ENCODE measurements at regions not wholly inside any gene's neighbourhood (a gene's known extent, or its start where the extent isn't known, plus 50 kb on each side); places are given as distances from the start of the nearest gene placed in this dataset.

- peak overlapping the region; percentile 41 for H3K27ac ChIP-seq
- no peaks in the 10 kb centered on the region for H3K9me3 ChIP-seq
- H3K27me3 ChIP-seq: no peaks in the 10 kb centered on the region
- peaks cover 0 to 9% of the 10 kb centered on the region in 2 experiments for H3K4me1 ChIP-seq (ENCODE audit: control insufficient read depth in 1 of 2, insufficient read depth in 1 of 2, low read depth in 1 of 2, low read length in 1 of 2)
- no peak for TF ChIP-seq CTCF (IDR thresholded peaks at IDR 0.05)
- H3K36me3 ChIP-seq: no peaks in the 10 kb centered on the region
- peak overlapping the region; percentile 36 to 55 for H3K4me3 ChIP-seq (ENCODE audit: low read depth in 1 of 2, low read length in 1 of 2)
Observed at GRCh38 chrX:40952855-40953254, 132.4 kb upstream of the USP9X start.

- Histone ChIP-seq H3K4me1 (ENCODE audit: control insufficient read depth in 1 of 2, insufficient read depth in 1 of 2, low read depth in 1 of 2, low read length in 1 of 2) (peaks cover 0 to 9% of the 10 kb centered on the region in 2 experiments), H3K9me3 (no peaks in the 10 kb centered on the region), H3K4me3 (ENCODE audit: low read depth in 1 of 2, low read length in 1 of 2) (no peak overlapping the region), H3K36me3 (no peaks in the 10 kb centered on the region), H3K27me3 (no peaks in the 10 kb centered on the region), H3K27ac (no peak overlapping the region)
- TF ChIP-seq CTCF (IDR thresholded peaks at IDR 0.05): no peak
Observed at GRCh38 chrX:40953369-40953768, 131.9 kb upstream of the USP9X start.

GRCh38 chrX:40960041-40960440 lies 125.2 kb upstream of the USP9X start:
- no peaks in the 10 kb centered on the region for H3K27me3 ChIP-seq
- no peak overlapping the region for H3K27ac ChIP-seq
- no peak overlapping the region for H3K4me3 ChIP-seq (ENCODE audit: low read depth in 1 of 2, low read length in 1 of 2)
- H3K9me3 ChIP-seq: no peaks in the 10 kb centered on the region
- no peaks in the 10 kb centered on the region for H3K36me3 ChIP-seq
- peaks cover 12 to 13% of the 10 kb centered on the region in 2 experiments for H3K4me1 ChIP-seq (ENCODE audit: control insufficient read depth in 1 of 2, insufficient read depth in 1 of 2, low read depth in 1 of 2, low read length in 1 of 2)
- TF ChIP-seq CTCF (IDR thresholded peaks at IDR 0.05): no peak

- H3K27ac ChIP-seq: no peak overlapping the region
- no peak overlapping the region for H3K4me3 ChIP-seq (ENCODE audit: low read depth in 1 of 2, low read length in 1 of 2)
Observed at GRCh38 chrX:40962793-40963407, 122.3 kb upstream of the USP9X start.

GRCh38 chrX:40964008-40964407 lies 121.2 kb upstream of the USP9X start:
- no peaks in the 10 kb centered on the region for H3K9me3 ChIP-seq
- H3K27me3 ChIP-seq: no peaks in the 10 kb centered on the region
- H3K36me3 ChIP-seq: no peaks in the 10 kb centered on the region
- H3K27ac ChIP-seq: peak overlapping the region; percentile 67
- TF ChIP-seq CTCF (IDR thresholded peaks at IDR 0.05): no peak
- no peak overlapping the region for H3K4me3 ChIP-seq (ENCODE audit: low read depth in 1 of 2, low read length in 1 of 2)
- peaks cover 25 to 29% of the 10 kb centered on the region in 2 experiments for H3K4me1 ChIP-seq (ENCODE audit: control insufficient read depth in 1 of 2, insufficient read depth in 1 of 2, low read depth in 1 of 2, low read length in 1 of 2)

More at GRCh38 chrX:40962793-40963407, 122.3 kb upstream of the USP9X start:
- Histone ChIP-seq H3K9me3 (no peaks in the 10 kb centered on the region), H3K27me3 (no peaks in the 10 kb centered on the region), H3K36me3 (no peaks in the 10 kb centered on the region), H3K4me1 (ENCODE audit: control insufficient read depth in 1 of 2, insufficient read depth in 1 of 2, low read depth in 1 of 2, low read length in 1 of 2) (peaks cover 25 to 29% of the 10 kb centered on the region in 2 experiments)
- TF ChIP-seq CTCF (IDR thresholded peaks at IDR 0.05): no peak

Data from neutrophil (primary cell).